HCT116 (cell line): ENCODE measurements at regions not wholly inside any gene's neighbourhood (a gene's known extent, or its start where the extent isn't known, plus 50 kb on each side); places are given as distances from the start of the nearest gene placed in this dataset.

Experiments
- EZH2 ChIP-seq: fragments of 200-600 bp; sonication (generic); IDR thresholded peaks from 2 replicates; pipeline ENCODE4 v1.6.1; 2017; ENCODE audit warnings: antibody characterized with exemption, mixed run types
- EZH2phosphoT487 ChIP-seq: fragments of 200-600 bp; IDR thresholded peaks from 2 replicates; pipeline ENCODE4 v1.6.1; 2018; ENCODE audit warnings: antibody characterized with exemption, borderline replicate concordance
- POLR2AphosphoS5 ChIP-seq: IDR thresholded peaks from 2 replicates; pipeline ENCODE4 v1.6.1; 2011; ENCODE audit warnings: mild to moderate bottlenecking, low read depth, low read length, moderate library complexity
- ZFX ChIP-seq: fragments of 450-650 bp; IDR thresholded peaks from 2 replicates; pipeline ENCODE4 v1.6.1; 2017
- TF ChIP-seq, protein P1 (sequence below), 3 experiments: fragments of 200-600 bp in 1 of 3; sonication (generic) in 1 of 3; IDR thresholded peaks in 2 of 3; conservative IDR thresholded peaks in 1 of 3; 2 replicates each; pipeline ENCODE4 v1.5.1; 2012 to 2017; ENCODE audit warnings: low read depth in 2 of 3, low read length in 2 of 3, antibody characterized with exemption in 1 of 3, borderline replicate concordance in 1 of 3, control low read depth in 1 of 3, mild to moderate bottlenecking in 1 of 3, mixed read lengths in 1 of 3, mixed run types in 1 of 3, moderate library complexity in 1 of 3; ENCODE audit not compliant: insufficient read depth in 1 of 3

DNA sequence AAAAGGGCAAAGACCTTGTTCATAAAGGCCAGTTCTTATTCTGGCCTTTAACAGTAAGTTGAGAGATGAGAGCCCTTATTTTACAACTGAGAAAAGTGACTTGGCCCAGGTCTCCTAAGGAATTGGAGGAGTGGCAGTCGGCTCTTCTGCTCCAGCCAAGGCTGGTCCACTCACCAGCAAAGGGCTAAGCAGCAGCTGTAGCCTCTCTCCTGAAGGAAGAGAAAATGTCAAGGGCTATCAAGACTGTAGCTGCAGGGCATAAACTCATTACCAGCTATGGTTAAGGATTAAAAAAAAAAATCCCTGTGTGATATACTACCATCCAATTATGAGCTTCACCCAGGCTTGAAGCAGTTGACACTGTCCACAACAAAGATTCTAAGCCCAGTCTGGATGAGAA, 138.6 kb upstream of the RAD23B start:
- TF ChIP-seq EZH2 = no peak
- TF ChIP-seq ZFX = no peak
- TF ChIP-seq, protein P1, sequence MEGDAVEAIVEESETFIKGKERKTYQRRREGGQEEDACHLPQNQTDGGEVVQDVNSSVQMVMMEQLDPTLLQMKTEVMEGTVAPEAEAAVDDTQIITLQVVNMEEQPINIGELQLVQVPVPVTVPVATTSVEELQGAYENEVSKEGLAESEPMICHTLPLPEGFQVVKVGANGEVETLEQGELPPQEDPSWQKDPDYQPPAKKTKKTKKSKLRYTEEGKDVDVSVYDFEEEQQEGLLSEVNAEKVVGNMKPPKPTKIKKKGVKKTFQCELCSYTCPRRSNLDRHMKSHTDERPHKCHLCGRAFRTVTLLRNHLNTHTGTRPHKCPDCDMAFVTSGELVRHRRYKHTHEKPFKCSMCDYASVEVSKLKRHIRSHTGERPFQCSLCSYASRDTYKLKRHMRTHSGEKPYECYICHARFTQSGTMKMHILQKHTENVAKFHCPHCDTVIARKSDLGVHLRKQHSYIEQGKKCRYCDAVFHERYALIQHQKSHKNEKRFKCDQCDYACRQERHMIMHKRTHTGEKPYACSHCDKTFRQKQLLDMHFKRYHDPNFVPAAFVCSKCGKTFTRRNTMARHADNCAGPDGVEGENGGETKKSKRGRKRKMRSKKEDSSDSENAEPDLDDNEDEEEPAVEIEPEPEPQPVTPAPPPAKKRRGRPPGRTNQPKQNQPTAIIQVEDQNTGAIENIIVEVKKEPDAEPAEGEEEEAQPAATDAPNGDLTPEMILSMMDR (IDR thresholded peaks at IDR 0.05 in 2 of 3, conservative IDR thresholded peaks at IDR 0.05 in 1 of 3; ENCODE audit: borderline replicate concordance in 1 of 3, insufficient read depth in 1 of 3, low read depth in 2 of 3, low read length in 2 of 3) = no peak
- no peak for TF ChIP-seq EZH2phosphoT487
- TF ChIP-seq POLR2AphosphoS5 = no peak
